A549 (cell line): ENCODE measurements at regions not wholly inside any gene's neighbourhood (a gene's known extent, or its start where the extent isn't known, plus 50 kb on each side); places are given as distances from the start of the nearest gene placed in this dataset.

Experiments
- ATAC-seq, 2 experiments: fragments of 200-7000 bp in 1 of 2; fragments of >200 bp in 1 of 2; cut with Nextera tagmentation in 1 of 2; cut with Tn5 transposase in 1 of 2; 3 replicates each; pipeline versions ENCODE4 v1.8.0 to v1.9.1; 2018 to 2020; ENCODE audit warnings: mild to moderate bottlenecking in 1 of 2, moderate library complexity in 1 of 2
- CTCF ChIA-PET: fragments of 300-600 bp; sonication (Branson Sonifier 250); formaldehyde crosslinking; extraction: SDS; loops from one replicate; lab custom pipeline; 2021; ENCODE audit warnings: antibody characterized with exemption, inconsistent platforms; lab: Yijun Ruan, JAX
- POLR2A ChIA-PET: fragments of 350-600 bp; formaldehyde crosslinking; extraction: SDS; loops from one replicate; lab custom pipeline; 2021; ENCODE audit warnings: antibody characterized with exemption, inconsistent platforms; lab: Yijun Ruan, JAX
- DNase-seq, 2 experiments: peaks; one replicate each; pipeline versions ENCODE4 v3.0.0 to v3.0.0-alpha.2; 2011 to 2016; ENCODE audit warnings: low read depth in 1 of 2, low spot score in 1 of 2
- FAIRE-seq: peaks from 2 replicates; lab custom pipeline; 2011; peaks lifted over from hg19 to GRCh38; lab: Jason Lieb, UNC
- H3K27ac ChIP-seq, 2 experiments: fragments of >200 bp; sonication (Bioruptor Twin); formaldehyde crosslinking; 3 replicates each; pipeline ENCODE4 v1.5.1; 2016 to 2017
- H3K4me1 ChIP-seq: fragments of >200 bp; sonication (Bioruptor Twin); formaldehyde crosslinking; 3 replicates; pipeline ENCODE4 v1.6.1; 2016
- H3K4me2 ChIP-seq: fragments of >200 bp; sonication (Bioruptor Twin); formaldehyde crosslinking; 3 replicates; pipeline ENCODE4 v1.6.1; 2016
- H3K4me3 ChIP-seq: fragments of >200 bp; sonication (Bioruptor Twin); formaldehyde crosslinking; 3 replicates; pipeline ENCODE4 v1.5.1; 2016
- H3K9me3 ChIP-seq: fragments of >200 bp; sonication (Bioruptor Twin); formaldehyde crosslinking; 3 replicates; pipeline ENCODE4 v1.6.1; 2016
- ATOH8 ChIP-seq: fragments of 250-450 bp; sonication (Bioruptor Pico); IDR thresholded peaks from 2 replicates; pipeline ENCODE4 v1.5.0; 2020; ENCODE audit warnings: low read depth, mild to moderate bottlenecking, moderate library complexity
- BCL3 ChIP-seq: fragments of >200 bp; sonication (Bioruptor Twin); formaldehyde crosslinking; IDR thresholded peaks from 3 replicates; pipeline ENCODE4 v1.6.1; 2016
- CBX2 ChIP-seq: fragments of 200-600 bp; sonication (generic); IDR thresholded peaks from 2 replicates; pipeline ENCODE4 v1.6.1; 2016; ENCODE audit warnings: low read depth, mild to moderate bottlenecking, borderline replicate concordance
- CBX8 ChIP-seq: fragments of 200-600 bp; sonication (generic); IDR thresholded peaks from 2 replicates; pipeline ENCODE4 v1.6.1; 2016
- CEBPB ChIP-seq, 2 experiments: fragments of >200 bp in 1 of 2; sonication (Bioruptor Twin) in 1 of 2; formaldehyde crosslinking in 1 of 2; IDR thresholded peaks; 2 replicates each; pipeline ENCODE4 v1.6.1; 2012 to 2016
- ELK1 ChIP-seq: fragments of 150-350 bp; IDR thresholded peaks from 2 replicates; pipeline ENCODE4 v1.6.1; 2014; ENCODE audit warnings: low read depth, mild to moderate bottlenecking, low read length
- ESRRA ChIP-seq: fragments of 150-350 bp; IDR thresholded peaks from 2 replicates; pipeline ENCODE4 v1.6.1; 2014; ENCODE audit warnings: mild to moderate bottlenecking, low read length, borderline replicate concordance
- JUN ChIP-seq, 2 experiments: fragments of >200 bp; sonication (Bioruptor Twin); formaldehyde crosslinking; IDR thresholded peaks; 2 replicates in 1 of 2; 3 replicates in 1 of 2; pipeline ENCODE4 v1.6.1; 2016 to 2017
- KDM1A ChIP-seq: fragments of 200-600 bp; sonication (generic); IDR thresholded peaks from 2 replicates; pipeline ENCODE4 v1.6.1; 2016; ENCODE audit warnings: low read depth, mild to moderate bottlenecking
- KDM5A ChIP-seq: fragments of 200-600 bp; sonication (generic); IDR thresholded peaks from 2 replicates; pipeline ENCODE4 v1.6.1; 2016; ENCODE audit warnings: antibody characterized with exemption, mild to moderate bottlenecking
- MAFK ChIP-seq: fragments of 450-650 bp; IDR thresholded peaks from 2 replicates; pipeline ENCODE4 v1.6.1; 2014; ENCODE audit not compliant: partially characterized antibody
- MAZ ChIP-seq: fragments of 150-350 bp; IDR thresholded peaks from 2 replicates; pipeline ENCODE4 v1.6.1; 2014; ENCODE audit warnings: antibody characterized with exemption, low read depth, low read length, borderline replicate concordance
- NFE2L2 ChIP-seq: fragments of 150-350 bp; conservative IDR thresholded peaks from 2 replicates; pipeline ENCODE4 v1.6.1; 2014; ENCODE audit warnings: low read length
- PHF8 ChIP-seq: fragments of 200-600 bp; sonication (generic); IDR thresholded peaks from 2 replicates; pipeline ENCODE4 v1.6.1; 2016; ENCODE audit warnings: low read depth, mild to moderate bottlenecking, antibody characterized with exemption, moderate library complexity, borderline replicate concordance
- POLR2A ChIP-seq: IDR thresholded peaks from 2 replicates; pipeline ENCODE4 v1.6.1; 2012; ENCODE audit warnings: mild to moderate bottlenecking, low read length
- RARB ChIP-seq: fragments of 250-450 bp; sonication (Bioruptor Pico); IDR thresholded peaks from 2 replicates; pipeline ENCODE4 v1.8.0; 2021; ENCODE audit warnings: mild to moderate bottlenecking, moderate library complexity
- RCOR1 ChIP-seq: fragments of 150-350 bp; IDR thresholded peaks from 2 replicates; pipeline ENCODE4 v1.6.1; 2014; ENCODE audit warnings: antibody characterized with exemption, low read length, low read depth
- REST ChIP-seq: fragments of 200-600 bp; sonication (generic); IDR thresholded peaks from 2 replicates; pipeline ENCODE4 v1.6.1; 2016; ENCODE audit warnings: antibody characterized with exemption, mild to moderate bottlenecking, moderate library complexity
- RFX5 ChIP-seq: fragments of 450-650 bp; IDR thresholded peaks from 2 replicates; pipeline ENCODE4 v1.7.1; 2014; ENCODE audit warnings: antibody characterized with exemption, mild to moderate bottlenecking, moderate library complexity
- RNF2 ChIP-seq: fragments of 200-600 bp; sonication (generic); IDR thresholded peaks from 2 replicates; pipeline ENCODE4 v1.6.1; 2016; ENCODE audit warnings: low read depth, mild to moderate bottlenecking, antibody characterized with exemption, moderate library complexity, borderline replicate concordance
- SMC3 ChIP-seq: fragments of >200 bp; sonication (Bioruptor Twin); formaldehyde crosslinking; IDR thresholded peaks from 3 replicates; pipeline ENCODE4 v1.6.1; 2018; ENCODE audit warnings: inconsistent platforms
- SREBF2 ChIP-seq: fragments of 450-650 bp; IDR thresholded peaks from 2 replicates; pipeline ENCODE4 v1.6.1; 2014; ENCODE audit warnings: mild to moderate bottlenecking, moderate library complexity
- TFCP2L1 ChIP-seq: fragments of 250-450 bp; sonication (Bioruptor Pico); IDR thresholded peaks from 2 replicates; pipeline ENCODE4 v1.5.0; 2021; ENCODE audit warnings: mild to moderate bottlenecking
- USF2 ChIP-seq: fragments of 450-650 bp; IDR thresholded peaks from 2 replicates; pipeline ENCODE4 v1.6.1; 2014; ENCODE audit warnings: antibody characterized with exemption
- ZC3H11A ChIP-seq: fragments of 450-650 bp; IDR thresholded peaks from 2 replicates; pipeline ENCODE4 v1.6.1; 2014; ENCODE audit warnings: antibody characterized with exemption, mild to moderate bottlenecking
- ZSCAN20 ChIP-seq: fragments of 250-450 bp; sonication (Bioruptor Pico); IDR thresholded peaks from 2 replicates; pipeline ENCODE4 v1.8.0; 2022; ENCODE audit warnings: mild to moderate bottlenecking, moderate library complexity
- WGBS: methylation state at CpG from one replicate; pipeline ENCODE4 v1.1.6; 2017; ENCODE audit errors: missing lambda C conversion rate; 5-methylcytosine and 5-hydroxymethylcytosine counted together

GRCh38 chr9:85136507-85136906 lies 467.0 kb downstream of the NTRK2 start:
- ChIA-PET CTCF (interaction anchor here (0.9 kb wide), 1 partner anchor 439 kb away, joined by 3 read pairs; no protein-coding TSS in a partner anchor), POLR2A (no interaction called here)
- FAIRE-seq (no peak), ATAC-seq (no peak), DNase-seq (no peak)
- Histone ChIP-seq H3K4me2 (no peak overlapping the region), H3K4me3 (no peak overlapping the region), H3K4me1 (no peaks in the 10 kb centered on the region), H3K27ac (no peak overlapping the region), H3K9me3 (no peaks in the 10 kb centered on the region)
- TF ChIP-seq RCOR1, result no peak
- no peak for TF ChIP-seq USF2
- no peak for TF ChIP-seq RNF2
- TF ChIP-seq ELK1, result no peak
- no peak for TF ChIP-seq ATOH8 (CRISPR knock-in tag)
- no peak for TF ChIP-seq ZC3H11A
- TF ChIP-seq SMC3, result no peak
- TF ChIP-seq CEBPB (IDR thresholded peaks at IDR 0.05), result no peak
- TF ChIP-seq BCL3, result no peak
- TF ChIP-seq POLR2A, result no peak
- TF ChIP-seq RFX5, result no peak
- TF ChIP-seq ESRRA, result no peak
- no peak for TF ChIP-seq KDM5A
- TF ChIP-seq REST, result no peak
- TF ChIP-seq MAZ, result no peak

- Histone ChIP-seq H3K4me3 (no peak overlapping the region), H3K9me3 (no peaks in the 10 kb centered on the region), H3K4me1 (no peaks in the 10 kb centered on the region), H3K27ac (no peak overlapping the region), H3K4me2 (no peak overlapping the region)
- TF ChIP-seq ZC3H11A (no peak), RARB (CRISPR knock-in tag) (no peak), CBX2 (no peak), PHF8 (no peak), TFCP2L1 (CRISPR knock-in tag) (no peak), JUN (IDR thresholded peaks at IDR 0.05) (no peak), NFE2L2 (no peak), ZSCAN20 (CRISPR knock-in tag) (no peak), KDM5A (no peak), CEBPB (IDR thresholded peaks at IDR 0.05) (no peak), MAFK (no peak), CBX8 (no peak), SREBF2 (no peak), BCL3 (no peak), KDM1A (no peak)
- 61% methylated on average over 3 of the region's 3 CpGs for WGBS
- FAIRE-seq (no peak), ATAC-seq (no peak), DNase-seq (no peak)
- CTCF ChIA-PET, result no interaction called here
- POLR2A ChIA-PET, result no interaction called here
Observed at GRCh38 chr9:85130764-85131163, 461.2 kb downstream of the NTRK2 start.
